ENCODE measurements at regions not wholly inside any gene's neighbourhood (a gene's known extent, or its start where the extent isn't known, plus 50 kb on each side); places are given as distances from the start of the nearest gene placed in this dataset.

DNA sequence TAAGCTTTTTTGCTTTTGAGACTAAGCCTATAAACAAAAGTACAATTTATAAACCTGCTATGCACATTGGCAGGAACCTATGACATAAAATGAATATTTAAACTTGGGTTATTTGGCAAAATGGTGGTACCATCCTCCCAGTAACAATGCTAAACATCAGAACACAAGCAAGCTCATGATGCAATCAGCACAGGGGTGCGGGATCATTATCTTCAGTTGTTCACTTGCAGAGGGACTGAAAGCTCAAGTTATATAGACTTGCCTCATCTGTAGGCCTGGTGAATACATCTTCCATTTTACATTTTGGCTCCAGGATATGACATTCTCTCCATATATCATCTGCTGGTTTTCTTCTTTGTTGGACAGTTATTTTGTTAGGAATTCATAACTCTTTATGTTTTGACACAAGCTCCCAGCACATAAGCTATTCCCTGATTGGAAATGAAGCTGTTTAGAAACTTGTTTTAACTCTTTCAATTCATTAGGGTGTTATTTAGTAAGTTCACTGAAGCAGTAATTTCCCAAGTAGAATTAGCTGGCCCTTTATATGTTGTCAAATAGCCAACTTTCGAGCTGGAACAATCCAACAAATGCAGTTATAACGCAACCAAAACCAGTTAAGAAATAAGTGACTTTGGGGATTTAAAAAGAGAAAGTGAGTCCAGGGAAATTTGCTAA lies 124.7 kb upstream of the LIFR start:
- Mint-ChIP-seq H3K27me3 (ENCODE audit: unreplicated experiment) (no peaks in the 10 kb centered on the region), H3K4me1 (ENCODE audit: low read depth, unreplicated experiment) (no peaks in the 10 kb centered on the region), H3K36me3 (ENCODE audit: unreplicated experiment) (no peaks in the 10 kb centered on the region), H3K4me3 (ENCODE audit: unreplicated experiment) (no peak overlapping the region), H3K27ac (ENCODE audit: unreplicated experiment) (no peak overlapping the region), H3K9me3 (ENCODE audit: unreplicated experiment) (peaks cover 4% of the 10 kb centered on the region)
- DNase-seq: no peak
- TF ChIP-seq, protein P1, sequence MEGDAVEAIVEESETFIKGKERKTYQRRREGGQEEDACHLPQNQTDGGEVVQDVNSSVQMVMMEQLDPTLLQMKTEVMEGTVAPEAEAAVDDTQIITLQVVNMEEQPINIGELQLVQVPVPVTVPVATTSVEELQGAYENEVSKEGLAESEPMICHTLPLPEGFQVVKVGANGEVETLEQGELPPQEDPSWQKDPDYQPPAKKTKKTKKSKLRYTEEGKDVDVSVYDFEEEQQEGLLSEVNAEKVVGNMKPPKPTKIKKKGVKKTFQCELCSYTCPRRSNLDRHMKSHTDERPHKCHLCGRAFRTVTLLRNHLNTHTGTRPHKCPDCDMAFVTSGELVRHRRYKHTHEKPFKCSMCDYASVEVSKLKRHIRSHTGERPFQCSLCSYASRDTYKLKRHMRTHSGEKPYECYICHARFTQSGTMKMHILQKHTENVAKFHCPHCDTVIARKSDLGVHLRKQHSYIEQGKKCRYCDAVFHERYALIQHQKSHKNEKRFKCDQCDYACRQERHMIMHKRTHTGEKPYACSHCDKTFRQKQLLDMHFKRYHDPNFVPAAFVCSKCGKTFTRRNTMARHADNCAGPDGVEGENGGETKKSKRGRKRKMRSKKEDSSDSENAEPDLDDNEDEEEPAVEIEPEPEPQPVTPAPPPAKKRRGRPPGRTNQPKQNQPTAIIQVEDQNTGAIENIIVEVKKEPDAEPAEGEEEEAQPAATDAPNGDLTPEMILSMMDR (IDR thresholded peaks at IDR 0.05; ENCODE audit: partially characterized antibody, unreplicated experiment): no peak

- no peak for DNase-seq
- Mint-ChIP-seq H3K36me3 (ENCODE audit: unreplicated experiment) (no peaks in the 10 kb centered on the region), H3K4me3 (ENCODE audit: unreplicated experiment) (no peak overlapping the region), H3K27ac (ENCODE audit: unreplicated experiment) (no peak overlapping the region), H3K4me1 (ENCODE audit: low read depth, unreplicated experiment) (no peaks in the 10 kb centered on the region), H3K27me3 (ENCODE audit: unreplicated experiment) (no peaks in the 10 kb centered on the region), H3K9me3 (ENCODE audit: unreplicated experiment) (peaks cover 3% of the 10 kb centered on the region)
- TF ChIP-seq, protein P1 (IDR thresholded peaks at IDR 0.05; ENCODE audit: partially characterized antibody, unreplicated experiment): no peak
These were observed 125.5 kb upstream of the LIFR start for GRCh38 chr5:38681966-38682365.

DNA sequence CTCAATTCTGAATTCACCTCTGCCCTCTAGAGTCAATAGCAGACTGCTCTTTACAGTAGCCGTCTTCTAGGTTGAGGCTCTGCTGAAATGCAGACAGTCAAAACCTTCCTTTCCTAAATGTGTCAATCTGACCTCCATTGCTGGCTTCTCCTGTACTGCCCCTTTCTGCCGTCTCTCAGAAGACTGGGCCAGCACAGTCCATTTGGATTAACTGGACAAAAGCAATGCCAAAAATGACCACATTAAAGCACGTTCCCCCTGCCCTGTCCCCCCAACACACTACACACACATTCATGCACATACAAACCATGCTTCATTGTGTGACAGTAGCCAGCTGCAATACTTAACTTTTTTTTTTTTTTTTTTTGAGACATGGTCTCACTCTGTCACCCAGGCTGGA lies 130.2 kb upstream of the LIFR start:
- H3K27ac Mint-ChIP-seq (ENCODE audit: unreplicated experiment): no peak overlapping the region
- peaks cover 2% of the 10 kb centered on the region for H3K27me3 Mint-ChIP-seq (ENCODE audit: unreplicated experiment)

GRCh38 chr5:38692346-38692745 lies 135.9 kb upstream of the LIFR start:
- Mint-ChIP-seq H3K27ac (ENCODE audit: unreplicated experiment) (no peak overlapping the region), H3K4me3 (ENCODE audit: unreplicated experiment) (no peak overlapping the region), H3K9me3 (ENCODE audit: unreplicated experiment) (no peaks in the 10 kb centered on the region), H3K27me3 (ENCODE audit: unreplicated experiment) (peaks cover 2% of the 10 kb centered on the region), H3K36me3 (ENCODE audit: unreplicated experiment) (no peaks in the 10 kb centered on the region), H3K4me1 (ENCODE audit: low read depth, unreplicated experiment) (no peaks in the 10 kb centered on the region)
- no peak for DNase-seq
- TF ChIP-seq, protein P1 (IDR thresholded peaks at IDR 0.05; ENCODE audit: partially characterized antibody, unreplicated experiment): no peak

More for the DNA sequence above, 130.2 kb upstream of the LIFR start:
- TF ChIP-seq, protein P1 (IDR thresholded peaks at IDR 0.05; ENCODE audit: partially characterized antibody, unreplicated experiment): no peak
- H3K4me3 Mint-ChIP-seq (ENCODE audit: unreplicated experiment): no peak overlapping the region
- no peak for DNase-seq
- no peaks in the 10 kb centered on the region for H3K9me3 Mint-ChIP-seq (ENCODE audit: unreplicated experiment)
- H3K4me1 Mint-ChIP-seq (ENCODE audit: low read depth, unreplicated experiment): no peaks in the 10 kb centered on the region
- H3K36me3 Mint-ChIP-seq (ENCODE audit: unreplicated experiment): no peaks in the 10 kb centered on the region

DNA sequence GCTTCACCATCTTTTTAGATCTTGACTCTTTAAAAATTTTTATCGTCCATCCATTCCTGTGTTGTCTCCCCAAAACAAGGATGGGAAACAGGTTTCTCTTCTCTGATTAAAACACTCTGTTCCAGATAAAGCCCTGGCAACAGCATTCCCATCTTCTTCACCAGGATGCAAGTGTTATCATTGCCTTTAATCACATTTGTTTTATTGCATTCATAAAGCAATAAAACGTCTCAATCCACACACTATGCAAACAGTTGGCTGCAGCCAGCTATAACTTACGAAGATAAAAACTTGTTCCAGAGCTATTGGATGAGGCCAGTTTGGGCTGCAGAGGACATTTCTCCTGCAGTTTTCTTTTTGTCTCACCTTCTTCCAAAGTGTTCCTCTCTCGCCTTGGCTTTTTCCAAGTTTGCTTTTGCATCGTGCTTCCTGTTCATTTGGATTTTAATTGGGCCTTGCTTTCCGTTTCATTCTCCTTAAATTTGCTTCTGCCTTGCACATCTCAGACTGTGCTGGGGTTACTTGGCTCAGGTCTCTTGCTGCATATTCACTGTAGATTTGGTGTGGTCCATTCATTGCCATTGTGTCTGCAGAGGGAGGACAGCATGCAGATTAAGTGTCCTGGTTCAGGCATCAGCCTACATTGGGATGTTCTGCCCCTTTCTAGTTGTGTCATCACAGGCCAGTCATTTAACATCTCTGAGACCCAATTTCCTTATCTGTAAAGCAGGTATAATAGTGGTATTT lies 136.5 kb upstream of the LIFR start:
- Mint-ChIP-seq H3K4me3 (ENCODE audit: unreplicated experiment) (no peak overlapping the region), H3K27ac (ENCODE audit: unreplicated experiment) (no peak overlapping the region), H3K4me1 (ENCODE audit: low read depth, unreplicated experiment) (no peaks in the 10 kb centered on the region), H3K27me3 (ENCODE audit: unreplicated experiment) (peaks cover 2% of the 10 kb centered on the region), H3K36me3 (ENCODE audit: unreplicated experiment) (no peaks in the 10 kb centered on the region), H3K9me3 (ENCODE audit: unreplicated experiment) (no peaks in the 10 kb centered on the region)
- TF ChIP-seq, protein P1 (IDR thresholded peaks at IDR 0.05; ENCODE audit: partially characterized antibody, unreplicated experiment): no peak
- DNase-seq: no peak

All from glutamatergic neuron (in vitro differentiated cells).